Suppressor macrophage (primary cell): ENCODE measurements at regions not wholly inside any gene's neighbourhood (a gene's known extent, or its start where the extent isn't known, plus 50 kb on each side); places are given as distances from the start of the nearest gene placed in this dataset.
"Not testable (repeated sequence)": the region's sequence is repeated elsewhere in the genome, so short reads cannot be mapped to it uniquely, and the experiment has no call there.

ENCODE experiments used
- DNase-seq, 4 experiments: peaks; one replicate each; pipeline ENCODE4 v3.0.0-alpha.2; 2020 to 2022

GRCh38 chr14:27392153-27392552 lies 794.3 kb upstream of the NOVA1 start:
- no peak for DNase-seq

- DNase-seq, result no peak
Measured at GRCh38 chr14:27409944-27410343, 812.1 kb upstream of the NOVA1 start.

GRCh38 chr14:27410981-27411380 lies 813.1 kb upstream of the NOVA1 start:
- DNase-seq, result no peak

DNA sequence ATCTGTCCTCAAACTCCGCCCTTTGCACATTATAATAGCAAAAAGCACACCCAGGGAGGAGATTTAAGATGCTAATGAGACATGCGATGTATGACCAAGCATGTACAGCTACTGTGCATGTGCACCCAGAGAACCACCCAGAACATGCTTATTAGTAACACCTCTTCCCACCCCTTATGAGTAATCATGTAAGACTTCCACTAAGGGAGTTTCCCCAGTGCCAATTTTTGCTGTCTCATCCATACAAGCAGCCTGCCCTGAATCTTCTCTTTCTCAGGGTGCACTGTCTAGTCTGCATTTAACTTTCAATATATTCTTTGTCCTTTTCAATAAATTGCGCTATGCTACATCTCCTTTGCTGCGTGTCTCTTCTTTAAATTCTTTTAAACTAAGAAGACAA lies 830.0 kb upstream of the NOVA1 start:
- peak in 3 of 4 experiments; percentile 2 to 15 (median 6) for DNase-seq

- no peak for DNase-seq
Measured at GRCh38 chr14:27435923-27436670, 838.3 kb upstream of the NOVA1 start.

DNA sequence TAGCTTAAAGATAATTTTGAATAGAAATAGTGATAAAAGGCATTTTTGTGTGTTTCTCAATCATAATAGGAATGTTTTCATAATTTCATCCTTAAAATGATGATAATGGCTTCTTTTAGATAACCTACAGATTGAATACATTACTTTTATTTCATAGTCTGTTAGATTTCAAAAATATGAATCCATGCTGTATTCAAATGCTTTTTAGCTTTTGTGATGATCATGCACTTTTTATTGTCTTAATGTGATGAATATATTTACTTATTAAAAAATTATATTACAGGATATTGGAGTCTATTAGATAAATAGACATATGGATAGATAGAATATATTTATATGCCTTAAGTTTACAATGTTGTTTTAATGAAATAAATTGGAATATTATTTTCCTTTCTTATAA lies 886.8 kb upstream of the NOVA1 start:
- DNase-seq, result no peak

DNA sequence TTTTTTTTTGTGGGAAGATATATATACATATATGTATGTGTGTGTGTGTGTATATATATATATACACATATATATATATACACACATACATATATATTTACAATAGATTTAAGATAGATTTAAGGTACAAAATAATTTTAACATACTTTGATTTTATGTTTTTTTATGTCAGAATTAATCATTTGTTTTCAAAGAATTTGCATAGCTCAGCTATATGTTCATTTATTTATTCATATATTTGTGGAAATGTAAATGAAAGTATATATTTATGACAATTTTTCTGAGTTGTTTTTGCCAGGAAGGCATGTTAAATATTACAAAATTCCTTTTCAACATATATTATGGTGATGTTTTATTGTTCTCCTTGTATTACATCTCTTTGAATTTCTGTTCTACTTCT lies 887.4 kb upstream of the NOVA1 start:
- no peak for DNase-seq

- no peak for DNase-seq
Measured at GRCh38 chr14:27506272-27506671, 908.4 kb upstream of the NOVA1 start.

- DNase-seq, result peak in 2 of 4 experiments; percentile 3 to 4
Measured at GRCh38 chr14:27528328-27528727, 930.5 kb upstream of the NOVA1 start.

DNA sequence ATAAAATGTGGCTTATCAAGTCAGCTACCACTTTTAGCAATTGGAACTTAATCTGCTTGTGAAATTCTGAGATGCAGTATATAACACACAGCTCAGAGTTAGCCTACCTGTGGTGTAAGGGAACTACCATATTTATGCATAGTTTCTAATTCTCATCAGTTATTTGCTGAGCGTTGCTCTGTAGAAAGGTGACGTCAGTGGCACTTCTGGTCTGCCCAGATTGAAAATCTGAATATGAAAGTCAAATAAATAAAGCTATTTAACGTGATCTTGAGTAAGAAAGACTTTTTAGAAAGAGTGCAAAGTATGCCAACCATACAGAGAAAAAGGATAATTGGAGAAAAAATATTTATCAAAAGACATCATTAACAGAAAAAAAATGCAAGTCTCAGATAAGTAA lies 938.9 kb upstream of the NOVA1 start:
- DNase-seq, result no peak

DNA sequence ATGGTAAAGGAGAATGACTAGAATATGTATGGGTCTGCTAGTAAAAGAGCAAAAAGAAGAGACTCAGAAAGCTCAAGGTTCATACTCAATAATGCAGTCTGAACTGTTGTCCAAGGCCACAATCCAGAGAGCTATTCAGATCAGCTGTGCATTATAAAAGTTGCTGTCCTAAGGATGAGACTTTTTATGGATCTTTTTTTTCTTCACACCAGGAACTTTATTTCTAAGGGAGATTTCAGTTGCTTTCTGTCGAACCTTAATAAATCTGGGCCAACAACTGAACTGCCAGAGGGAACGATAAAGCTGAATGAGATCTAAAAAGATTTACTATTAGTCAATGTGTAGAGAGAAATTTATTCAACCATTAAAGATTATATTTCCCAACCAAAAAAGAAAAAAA lies 948.3 kb upstream of the NOVA1 start:
- DNase-seq, result no peak

DNA sequence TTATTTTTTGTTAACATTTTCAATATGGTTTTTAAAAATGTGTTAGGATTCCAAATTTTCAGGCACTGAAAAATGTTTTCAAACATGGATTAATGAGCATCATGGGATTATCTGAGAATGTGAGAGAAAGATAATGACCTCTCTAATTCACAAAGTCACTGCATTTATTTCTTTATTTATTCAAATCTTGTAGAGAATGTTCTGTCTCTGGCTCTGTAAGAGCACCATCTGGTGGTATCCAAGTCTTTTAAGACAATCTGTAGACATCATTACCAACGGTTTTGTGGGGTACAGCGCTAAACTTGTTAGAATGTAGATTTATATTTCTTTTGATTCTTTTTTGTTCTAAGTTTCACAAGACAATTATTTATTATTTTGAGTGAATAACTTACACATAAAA lies 956.0 kb upstream of the NOVA1 start:
- DNase-seq, result no peak

DNA sequence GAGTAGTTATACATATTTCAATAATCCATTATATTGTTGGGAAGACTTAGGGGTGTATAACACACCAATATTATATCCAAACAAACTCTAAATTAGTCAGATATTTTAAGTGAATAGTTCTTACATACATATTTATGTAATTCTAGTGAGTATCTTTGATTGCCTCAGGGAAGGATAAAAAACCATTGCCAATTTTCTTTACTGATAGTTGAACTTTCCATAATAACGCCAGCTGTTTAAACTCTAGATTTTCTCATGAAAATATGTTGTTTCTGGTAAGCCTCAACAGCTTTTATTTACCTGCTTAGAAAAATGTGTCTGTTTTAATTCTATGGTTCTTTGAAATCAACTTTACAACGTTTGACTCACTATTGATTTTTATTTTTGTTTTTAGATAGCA lies 959.6 kb upstream of the NOVA1 start:
- DNase-seq, result no peak

DNA sequence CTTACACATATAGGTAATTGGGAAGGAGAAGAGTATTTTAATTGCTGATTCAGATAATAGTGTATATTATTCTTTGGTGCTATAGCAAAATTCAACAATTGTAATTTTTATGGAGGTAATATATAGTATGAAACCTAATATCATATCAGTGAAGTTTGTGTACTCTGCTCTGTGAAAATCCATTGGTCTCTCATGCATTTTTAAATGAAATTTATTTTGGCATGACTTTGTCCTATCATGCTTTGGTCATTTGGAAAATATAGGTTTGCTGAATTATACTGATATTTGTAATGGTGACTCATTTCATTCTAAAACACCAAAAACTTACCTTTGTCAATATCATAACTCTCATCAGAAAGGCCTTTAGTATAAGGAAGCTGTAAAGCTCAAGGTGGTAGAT lies 962.0 kb upstream of the NOVA1 start:
- DNase-seq, result no peak

- DNase-seq, result no peak
Measured at GRCh38 chr14:27566843-27567382, 969.1 kb upstream of the NOVA1 start.

GRCh38 chr14:27573018-27573417 lies 975.2 kb upstream of the NOVA1 start:
- DNase-seq, result no peak

- no peak for DNase-seq
Measured at GRCh38 chr14:27587103-27587502, 989.3 kb upstream of the NOVA1 start.

- no peak for DNase-seq
Measured at GRCh38 chr14:27605282-27605681, 1007.4 kb upstream of the NOVA1 start.

- DNase-seq, result no peak
Measured at GRCh38 chr14:27608377-27608776, 1010.5 kb upstream of the NOVA1 start.

DNA sequence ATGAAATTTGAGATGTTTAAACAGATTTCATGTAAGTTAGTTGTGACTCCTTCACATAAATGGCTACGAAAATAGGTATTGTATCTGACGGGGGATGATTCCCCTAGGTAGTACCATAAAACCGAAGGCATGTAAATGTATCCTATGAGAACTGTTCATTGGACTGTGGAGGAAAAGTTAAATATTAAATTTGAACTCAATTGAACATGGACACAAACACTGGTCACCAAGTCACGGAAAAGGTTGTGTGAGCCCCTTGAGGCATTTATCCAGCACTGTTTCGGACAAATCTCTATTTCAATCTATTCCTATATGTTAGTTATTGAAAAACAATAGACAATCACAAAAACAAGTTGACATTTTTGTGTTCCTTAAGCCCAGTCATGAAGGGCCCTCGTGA lies 1014.3 kb upstream of the NOVA1 start:
- DNase-seq, result no peak

GRCh38 chr14:27613102-27613501 lies 1015.3 kb upstream of the NOVA1 start:
- DNase-seq, result no peak

DNA sequence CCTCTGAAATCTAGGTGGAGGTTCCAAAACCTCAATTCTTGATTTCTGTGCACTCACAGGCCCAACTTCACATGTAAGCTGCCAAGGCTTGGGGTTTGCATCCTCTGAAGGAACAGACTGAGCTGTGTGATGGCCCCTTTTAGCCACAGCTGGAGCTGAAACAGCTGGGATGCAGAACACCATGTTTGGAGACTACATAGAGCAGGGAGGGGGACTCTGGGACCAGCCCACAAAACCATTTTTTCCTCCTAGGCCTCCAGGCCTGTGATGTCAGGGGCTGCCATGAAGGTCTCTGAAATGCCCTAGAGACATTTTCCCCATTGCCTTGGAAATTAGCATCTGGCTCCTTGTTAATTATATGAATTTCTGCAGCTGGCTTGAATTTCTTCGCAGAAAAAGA lies 1025.9 kb upstream of the NOVA1 start:
- DNase-seq, result no peak

DNA sequence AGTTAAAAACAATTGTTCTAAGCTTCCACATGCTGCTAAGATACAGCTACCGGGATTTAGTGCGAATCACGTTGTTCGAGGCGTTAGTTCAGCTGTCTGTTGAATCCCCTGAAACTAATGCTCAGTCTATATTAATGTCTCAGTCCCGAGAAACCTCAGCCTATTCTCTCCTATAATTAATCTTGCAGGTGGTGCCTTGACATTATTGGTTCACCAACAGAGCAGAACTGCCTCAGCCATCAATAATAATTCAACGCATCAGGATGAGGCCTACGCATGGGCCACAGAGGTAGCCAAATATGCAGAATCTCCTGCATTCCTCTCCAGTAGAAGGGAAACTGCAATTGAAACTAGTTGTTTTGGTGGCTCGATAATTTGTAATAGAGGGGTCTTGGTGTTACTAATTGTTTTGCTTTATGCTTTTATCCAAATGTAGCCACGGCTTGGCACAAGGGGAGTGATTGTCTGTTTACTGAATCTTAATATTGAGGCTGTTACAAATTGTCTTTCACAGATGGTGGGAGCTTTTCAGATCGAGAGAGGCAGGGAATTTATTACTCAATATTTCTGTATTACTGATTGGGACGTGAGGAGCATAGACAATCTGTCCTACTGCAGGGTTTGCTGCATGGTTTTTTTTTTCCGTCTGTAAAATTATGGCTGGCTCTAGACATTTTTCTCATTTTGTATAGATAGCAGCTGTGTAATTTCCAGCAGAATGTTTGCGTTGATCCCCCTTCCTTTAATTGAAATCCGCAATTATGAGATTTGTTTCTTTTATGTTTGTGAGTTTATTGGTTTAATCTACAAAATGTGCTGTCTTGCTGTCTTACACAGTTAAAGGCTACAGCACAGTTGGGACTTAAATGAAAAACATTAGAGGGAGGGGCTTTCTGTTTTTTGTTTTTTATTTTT lies 1036.5 kb upstream of the NOVA1 start:
- no peak for DNase-seq

- DNase-seq, result not testable (repeated sequence)
Measured at GRCh38 chr14:27640688-27641087, 1042.9 kb upstream of the NOVA1 start.
